H1 (cell line): ENCODE measurements at regions not wholly inside any gene's neighbourhood (a gene's known extent, or its start where the extent isn't known, plus 50 kb on each side); places are given as distances from the start of the nearest gene placed in this dataset.

ENCODE experiments used
- CEBPB ChIP-seq: IDR thresholded peaks from 2 replicates; pipeline ENCODE4 v1.6.1; 2012; ENCODE audit warnings: low read depth, low read length
- TF ChIP-seq, protein P1 (sequence below): IDR thresholded peaks from 2 replicates; pipeline ENCODE4 v1.6.1; 2012; ENCODE audit warnings: inconsistent platforms
- TF ChIP-seq, protein P2 (sequence below), 3 experiments: IDR thresholded peaks; 1 replicate in 2 of 3; 2 replicates in 1 of 3; pipeline versions ENCODE4 v1.5.1 to v1.6.1; 2011; ENCODE audit warnings: low read length in 3 of 3, mild to moderate bottlenecking in 3 of 3, inconsistent platforms in 2 of 3, low read depth in 1 of 3, moderate library complexity in 1 of 3; ENCODE audit not compliant: insufficient read depth in 1 of 3; ENCODE audit errors: control extremely low read depth in 1 of 3

DNA sequence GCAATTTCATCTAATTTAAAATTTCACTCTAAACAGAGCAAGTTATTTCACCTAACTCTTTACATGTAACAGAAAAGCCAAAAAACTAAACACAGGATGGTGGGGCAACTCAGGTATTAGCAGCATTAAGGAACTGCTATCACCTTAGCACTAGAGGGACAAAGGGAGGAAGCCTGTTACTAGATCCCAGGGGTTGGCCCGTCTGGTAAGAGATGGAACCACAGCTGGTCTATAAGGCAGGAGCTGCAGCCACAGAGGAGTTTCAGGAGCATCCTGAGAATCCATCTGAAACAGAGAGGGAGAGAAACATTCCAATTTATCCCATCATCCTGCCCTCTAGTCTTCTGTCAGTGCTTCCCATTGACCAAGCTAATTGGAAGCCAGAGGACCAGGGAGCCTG is 300.3 kb downstream of the MRPS30 start:
- TF ChIP-seq, protein P1, sequence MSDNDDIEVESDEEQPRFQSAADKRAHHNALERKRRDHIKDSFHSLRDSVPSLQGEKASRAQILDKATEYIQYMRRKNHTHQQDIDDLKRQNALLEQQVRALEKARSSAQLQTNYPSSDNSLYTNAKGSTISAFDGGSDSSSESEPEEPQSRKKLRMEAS: no peak
- no peak for TF ChIP-seq CEBPB
- TF ChIP-seq, protein P2, sequence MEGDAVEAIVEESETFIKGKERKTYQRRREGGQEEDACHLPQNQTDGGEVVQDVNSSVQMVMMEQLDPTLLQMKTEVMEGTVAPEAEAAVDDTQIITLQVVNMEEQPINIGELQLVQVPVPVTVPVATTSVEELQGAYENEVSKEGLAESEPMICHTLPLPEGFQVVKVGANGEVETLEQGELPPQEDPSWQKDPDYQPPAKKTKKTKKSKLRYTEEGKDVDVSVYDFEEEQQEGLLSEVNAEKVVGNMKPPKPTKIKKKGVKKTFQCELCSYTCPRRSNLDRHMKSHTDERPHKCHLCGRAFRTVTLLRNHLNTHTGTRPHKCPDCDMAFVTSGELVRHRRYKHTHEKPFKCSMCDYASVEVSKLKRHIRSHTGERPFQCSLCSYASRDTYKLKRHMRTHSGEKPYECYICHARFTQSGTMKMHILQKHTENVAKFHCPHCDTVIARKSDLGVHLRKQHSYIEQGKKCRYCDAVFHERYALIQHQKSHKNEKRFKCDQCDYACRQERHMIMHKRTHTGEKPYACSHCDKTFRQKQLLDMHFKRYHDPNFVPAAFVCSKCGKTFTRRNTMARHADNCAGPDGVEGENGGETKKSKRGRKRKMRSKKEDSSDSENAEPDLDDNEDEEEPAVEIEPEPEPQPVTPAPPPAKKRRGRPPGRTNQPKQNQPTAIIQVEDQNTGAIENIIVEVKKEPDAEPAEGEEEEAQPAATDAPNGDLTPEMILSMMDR (IDR thresholded peaks at IDR 0.05; ENCODE audit: control extremely low read depth in 1 of 3, insufficient read depth in 1 of 3, low read depth in 1 of 3, low read length in 3 of 3): no peak
